GM23338 (cell line): ENCODE measurements at regions not wholly inside any gene's neighbourhood (a gene's known extent, or its start where the extent isn't known, plus 50 kb on each side); places are given as distances from the start of the nearest gene placed in this dataset.

Experiments used
- ATAC-seq: fragments of 200-7000 bp; cut with Tn5 transposase; 3 replicates; pipeline ENCODE4 v1.9.1; 2020
- DNase-seq: peaks from one replicate; pipeline ENCODE4 v3.0.0-alpha.2; 2015; ENCODE audit warnings: low spot score
- H2AFZ ChIP-seq: fragments of 200-600 bp; sonication (generic); 2 replicates; pipeline ENCODE4 v1.8.0; 2016; ENCODE audit warnings: antibody characterized with exemption, mild to moderate bottlenecking, moderate library complexity
- H3F3A ChIP-seq: fragments of 200-600 bp; sonication (generic); replicated peaks from 2 replicates; pipeline ENCODE4 v1.8.0; 2017; ENCODE audit warnings: antibody characterized with exemption, mixed run types, low read depth
- H3K27ac ChIP-seq: fragments of 200-600 bp; sonication (generic); 2 replicates; pipeline ENCODE4 v1.6.1; 2016; ENCODE audit warnings: low read depth
- H3K27me3 ChIP-seq: fragments of 200-600 bp; sonication (generic); 2 replicates; pipeline ENCODE4 v1.8.0; 2016; ENCODE audit warnings: mild to moderate bottlenecking, mixed run types, moderate library complexity; ENCODE audit not compliant: insufficient read depth
- H3K36me3 ChIP-seq: fragments of 200-600 bp; sonication (generic); 2 replicates; pipeline ENCODE4 v1.8.0; 2016; ENCODE audit warnings: mild to moderate bottlenecking; ENCODE audit not compliant: insufficient read depth
- H3K4me1 ChIP-seq: fragments of 200-600 bp; sonication (generic); 2 replicates; pipeline ENCODE4 v1.8.0; 2016; ENCODE audit warnings: mild to moderate bottlenecking, moderate library complexity; ENCODE audit not compliant: insufficient read depth
- H3K4me2 ChIP-seq: fragments of 200-600 bp; sonication (generic); 2 replicates; pipeline ENCODE4 v1.7.1; 2017; ENCODE audit warnings: mixed run types
- H3K4me3 ChIP-seq: fragments of 200-600 bp; sonication (generic); 2 replicates; pipeline ENCODE4 v1.6.1; 2016; ENCODE audit warnings: mixed run types
- H3K79me2 ChIP-seq: fragments of 200-600 bp; sonication (generic); replicated peaks from 2 replicates; pipeline ENCODE4 v1.8.0; 2017; ENCODE audit warnings: mild to moderate bottlenecking; ENCODE audit not compliant: insufficient read depth
- H3K9me2 ChIP-seq: fragments of 200-600 bp; sonication (generic); 2 replicates; pipeline ENCODE4 v1.8.0; 2017; ENCODE audit not compliant: insufficient read depth
- H4K20me1 ChIP-seq: fragments of 200-600 bp; sonication (generic); replicated peaks from 2 replicates; pipeline ENCODE4 v1.8.0; 2017; ENCODE audit warnings: mild to moderate bottlenecking; ENCODE audit not compliant: insufficient read depth
- H3K27ac Mint-ChIP-seq: 2 replicates; pipeline ENCODE4 v1.8.0; 2020; ENCODE audit warnings: inconsistent platforms, mild to moderate bottlenecking, moderate library complexity, mixed read lengths
- H3K27me3 Mint-ChIP-seq: 3 replicates; pipeline ENCODE4 v1.8.0; 2022; ENCODE audit warnings: low read depth, mild to moderate bottlenecking, moderate library complexity, mixed read lengths, inconsistent platforms; ENCODE audit not compliant: insufficient read depth, poor library complexity
- H3K36me3 Mint-ChIP-seq: 3 replicates; pipeline ENCODE4 v1.8.0; 2021; ENCODE audit warnings: low read depth, mild to moderate bottlenecking, inconsistent platforms, moderate library complexity, mixed read lengths
- H3K4me1 Mint-ChIP-seq: 3 replicates; pipeline ENCODE4 v1.8.0; 2020; ENCODE audit warnings: mild to moderate bottlenecking, inconsistent platforms, mixed read lengths
- H3K4me3 Mint-ChIP-seq: 3 replicates; pipeline ENCODE4 v1.8.0; 2021; ENCODE audit warnings: moderate library complexity, mild to moderate bottlenecking, inconsistent platforms, mixed read lengths
- H3K9me3 Mint-ChIP-seq: 3 replicates; pipeline ENCODE4 v1.8.0; 2020; ENCODE audit warnings: moderate library complexity, mild to moderate bottlenecking, inconsistent platforms, mixed read lengths
- CREB1 ChIP-seq: fragments of 250-450 bp; sonication (Bioruptor Pico); IDR thresholded peaks from 2 replicates; pipeline ENCODE4 v1.5.0; 2020; ENCODE audit warnings: low read depth, mild to moderate bottlenecking, moderate library complexity
- EZH2 ChIP-seq: fragments of 200-600 bp; sonication (generic); IDR thresholded peaks from one replicate; pipeline ENCODE4 v1.8.0; 2017; ENCODE audit warnings: antibody characterized with exemption, mild to moderate bottlenecking, low read depth; ENCODE audit not compliant: unreplicated experiment
- EZH2phosphoT487 ChIP-seq: fragments of 200-600 bp; sonication (generic); IDR thresholded peaks from one replicate; pipeline ENCODE4 v1.8.1; 2018; ENCODE audit warnings: antibody characterized with exemption; ENCODE audit not compliant: unreplicated experiment
- JUNB ChIP-seq: IDR thresholded peaks from one replicate; pipeline ENCODE4 v1.6.1; 2016; ENCODE audit warnings: antibody characterized with exemption; ENCODE audit not compliant: unreplicated experiment
- NANOG ChIP-seq: IDR thresholded peaks from 2 replicates; pipeline ENCODE4 v1.6.1; 2016; ENCODE audit warnings: antibody characterized with exemption, borderline replicate concordance
- POLR2AphosphoS5 ChIP-seq: IDR thresholded peaks from 2 replicates; pipeline ENCODE4 v1.6.1; 2016; ENCODE audit warnings: antibody characterized with exemption, low read depth
- STAT1 ChIP-seq: IDR thresholded peaks from one replicate; pipeline ENCODE4 v1.6.1; 2016; ENCODE audit warnings: antibody characterized with exemption; ENCODE audit not compliant: unreplicated experiment
- ZNF114 ChIP-seq: fragments of 250-450 bp; sonication (Bioruptor Pico); IDR thresholded peaks from 2 replicates; pipeline ENCODE4 v1.5.0; 2020; ENCODE audit warnings: mild to moderate bottlenecking, moderate library complexity
- ZNF331 ChIP-seq: fragments of 250-450 bp; sonication (Bioruptor Pico); IDR thresholded peaks from 2 replicates; pipeline ENCODE4 v1.5.0; 2020; ENCODE audit warnings: low read depth, mild to moderate bottlenecking, moderate library complexity
- TF ChIP-seq, protein P1 (sequence below): fragments of 250-450 bp; sonication (Bioruptor Pico); IDR thresholded peaks from 2 replicates; pipeline ENCODE4 v1.5.0; 2020; ENCODE audit warnings: mild to moderate bottlenecking, moderate library complexity
- TF ChIP-seq, protein P2 (sequence below), 2 experiments: fragments of 200-600 bp in 1 of 2; sonication (generic) in 1 of 2; conservative IDR thresholded peaks; 2 replicates each; pipeline versions ENCODE4 v1.5.1 to v1.6.1; 2016 to 2017; ENCODE audit warnings: antibody characterized with exemption in 2 of 2, low read depth in 2 of 2, mild to moderate bottlenecking in 2 of 2, moderate library complexity in 1 of 2
- TF ChIP-seq, protein P3 (sequence below): IDR thresholded peaks from one replicate; pipeline ENCODE4 v1.6.1; 2018; ENCODE audit warnings: antibody characterized with exemption; ENCODE audit not compliant: unreplicated experiment
- TF ChIP-seq, protein P4 (sequence below): IDR thresholded peaks from 2 replicates; pipeline ENCODE4 v1.6.1; 2016; ENCODE audit warnings: antibody characterized with exemption

DNA sequence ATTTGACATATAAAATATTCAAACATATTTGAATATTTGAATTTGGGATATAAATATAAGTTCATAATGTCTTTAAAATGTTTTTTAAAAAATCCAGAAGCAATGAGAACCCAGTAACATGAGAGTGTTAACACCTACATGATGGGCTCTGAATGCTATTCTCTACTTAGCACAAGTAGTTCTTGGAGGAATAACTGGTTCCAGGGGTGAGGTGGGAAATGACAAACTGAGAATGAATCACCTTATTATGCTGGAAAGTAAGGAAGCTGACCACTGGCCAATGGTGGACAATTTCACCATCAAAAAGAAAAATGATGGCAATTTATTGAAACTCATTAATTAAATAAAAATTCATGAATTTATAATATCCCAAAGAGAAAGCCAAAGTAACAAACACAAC, 79.6 kb upstream of the NABP1 start (continued):
- TF ChIP-seq, protein P1, sequence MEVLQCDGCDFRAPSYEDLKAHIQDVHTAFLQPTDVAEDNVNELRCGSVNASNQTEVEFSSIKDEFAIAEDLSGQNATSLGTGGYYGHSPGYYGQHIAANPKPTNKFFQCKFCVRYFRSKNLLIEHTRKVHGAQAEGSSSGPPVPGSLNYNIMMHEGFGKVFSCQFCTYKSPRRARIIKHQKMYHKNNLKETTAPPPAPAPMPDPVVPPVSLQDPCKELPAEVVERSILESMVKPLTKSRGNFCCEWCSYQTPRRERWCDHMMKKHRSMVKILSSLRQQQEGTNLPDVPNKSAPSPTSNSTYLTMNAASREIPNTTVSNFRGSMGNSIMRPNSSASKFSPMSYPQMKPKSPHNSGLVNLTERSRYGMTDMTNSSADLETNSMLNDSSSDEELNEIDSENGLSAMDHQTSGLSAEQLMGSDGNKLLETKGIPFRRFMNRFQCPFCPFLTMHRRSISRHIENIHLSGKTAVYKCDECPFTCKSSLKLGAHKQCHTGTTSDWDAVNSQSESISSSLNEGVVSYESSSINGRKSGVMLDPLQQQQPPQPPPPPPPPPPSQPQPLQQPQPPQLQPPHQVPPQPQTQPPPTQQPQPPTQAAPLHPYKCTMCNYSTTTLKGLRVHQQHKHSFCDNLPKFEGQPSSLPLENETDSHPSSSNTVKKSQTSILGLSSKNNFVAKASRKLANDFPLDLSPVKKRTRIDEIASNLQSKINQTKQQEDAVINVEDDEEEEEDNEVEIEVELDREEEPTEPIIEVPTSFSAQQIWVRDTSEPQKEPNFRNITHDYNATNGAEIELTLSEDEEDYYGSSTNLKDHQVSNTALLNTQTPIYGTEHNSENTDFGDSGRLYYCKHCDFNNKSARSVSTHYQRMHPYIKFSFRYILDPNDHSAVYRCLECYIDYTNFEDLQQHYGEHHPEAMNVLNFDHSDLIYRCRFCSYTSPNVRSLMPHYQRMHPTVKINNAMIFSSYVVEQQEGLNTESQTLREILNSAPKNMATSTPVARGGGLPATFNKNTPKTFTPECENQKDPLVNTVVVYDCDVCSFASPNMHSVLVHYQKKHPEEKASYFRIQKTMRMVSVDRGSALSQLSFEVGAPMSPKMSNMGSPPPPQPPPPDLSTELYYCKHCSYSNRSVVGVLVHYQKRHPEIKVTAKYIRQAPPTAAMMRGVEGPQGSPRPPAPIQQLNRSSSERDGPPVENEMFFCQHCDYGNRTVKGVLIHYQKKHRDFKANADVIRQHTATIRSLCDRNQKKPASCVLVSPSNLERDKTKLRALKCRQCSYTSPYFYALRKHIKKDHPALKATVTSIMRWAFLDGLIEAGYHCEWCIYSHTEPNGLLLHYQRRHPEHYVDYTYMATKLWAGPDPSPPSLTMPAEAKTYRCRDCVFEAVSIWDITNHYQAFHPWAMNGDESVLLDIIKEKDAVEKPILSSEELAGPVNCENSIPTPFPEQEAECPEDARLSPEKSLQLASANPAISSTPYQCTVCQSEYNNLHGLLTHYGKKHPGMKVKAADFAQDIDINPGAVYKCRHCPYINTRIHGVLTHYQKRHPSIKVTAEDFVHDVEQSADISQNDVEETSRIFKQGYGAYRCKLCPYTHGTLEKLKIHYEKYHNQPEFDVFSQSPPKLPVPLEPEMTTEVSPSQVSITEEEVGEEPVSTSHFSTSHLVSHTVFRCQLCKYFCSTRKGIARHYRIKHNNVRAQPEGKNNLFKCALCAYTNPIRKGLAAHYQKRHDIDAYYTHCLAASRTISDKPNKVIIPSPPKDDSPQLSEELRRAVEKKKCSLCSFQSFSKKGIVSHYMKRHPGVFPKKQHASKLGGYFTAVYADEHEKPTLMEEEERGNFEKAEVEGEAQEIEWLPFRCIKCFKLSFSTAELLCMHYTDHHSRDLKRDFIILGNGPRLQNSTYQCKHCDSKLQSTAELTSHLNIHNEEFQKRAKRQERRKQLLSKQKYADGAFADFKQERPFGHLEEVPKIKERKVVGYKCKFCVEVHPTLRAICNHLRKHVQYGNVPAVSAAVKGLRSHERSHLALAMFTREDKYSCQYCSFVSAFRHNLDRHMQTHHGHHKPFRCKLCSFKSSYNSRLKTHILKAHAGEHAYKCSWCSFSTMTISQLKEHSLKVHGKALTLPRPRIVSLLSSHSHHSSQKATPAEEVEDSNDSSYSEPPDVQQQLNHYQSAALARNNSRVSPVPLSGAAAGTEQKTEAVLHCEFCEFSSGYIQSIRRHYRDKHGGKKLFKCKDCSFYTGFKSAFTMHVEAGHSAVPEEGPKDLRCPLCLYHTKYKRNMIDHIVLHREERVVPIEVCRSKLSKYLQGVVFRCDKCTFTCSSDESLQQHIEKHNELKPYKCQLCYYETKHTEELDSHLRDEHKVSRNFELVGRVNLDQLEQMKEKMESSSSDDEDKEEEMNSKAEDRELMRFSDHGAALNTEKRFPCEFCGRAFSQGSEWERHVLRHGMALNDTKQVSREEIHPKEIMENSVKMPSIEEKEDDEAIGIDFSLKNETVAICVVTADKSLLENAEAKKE (CRISPR knock-in tag), result no peak
- TF ChIP-seq EZH2phosphoT487 (no peak), STAT1 (no peak), ZNF114 (CRISPR knock-in tag) (no peak), POLR2AphosphoS5 (no peak)
- TF ChIP-seq, protein P2, sequence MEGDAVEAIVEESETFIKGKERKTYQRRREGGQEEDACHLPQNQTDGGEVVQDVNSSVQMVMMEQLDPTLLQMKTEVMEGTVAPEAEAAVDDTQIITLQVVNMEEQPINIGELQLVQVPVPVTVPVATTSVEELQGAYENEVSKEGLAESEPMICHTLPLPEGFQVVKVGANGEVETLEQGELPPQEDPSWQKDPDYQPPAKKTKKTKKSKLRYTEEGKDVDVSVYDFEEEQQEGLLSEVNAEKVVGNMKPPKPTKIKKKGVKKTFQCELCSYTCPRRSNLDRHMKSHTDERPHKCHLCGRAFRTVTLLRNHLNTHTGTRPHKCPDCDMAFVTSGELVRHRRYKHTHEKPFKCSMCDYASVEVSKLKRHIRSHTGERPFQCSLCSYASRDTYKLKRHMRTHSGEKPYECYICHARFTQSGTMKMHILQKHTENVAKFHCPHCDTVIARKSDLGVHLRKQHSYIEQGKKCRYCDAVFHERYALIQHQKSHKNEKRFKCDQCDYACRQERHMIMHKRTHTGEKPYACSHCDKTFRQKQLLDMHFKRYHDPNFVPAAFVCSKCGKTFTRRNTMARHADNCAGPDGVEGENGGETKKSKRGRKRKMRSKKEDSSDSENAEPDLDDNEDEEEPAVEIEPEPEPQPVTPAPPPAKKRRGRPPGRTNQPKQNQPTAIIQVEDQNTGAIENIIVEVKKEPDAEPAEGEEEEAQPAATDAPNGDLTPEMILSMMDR (conservative IDR thresholded peaks at IDR 0.05; ENCODE audit: low read depth in 2 of 2), result no peak

DNA sequence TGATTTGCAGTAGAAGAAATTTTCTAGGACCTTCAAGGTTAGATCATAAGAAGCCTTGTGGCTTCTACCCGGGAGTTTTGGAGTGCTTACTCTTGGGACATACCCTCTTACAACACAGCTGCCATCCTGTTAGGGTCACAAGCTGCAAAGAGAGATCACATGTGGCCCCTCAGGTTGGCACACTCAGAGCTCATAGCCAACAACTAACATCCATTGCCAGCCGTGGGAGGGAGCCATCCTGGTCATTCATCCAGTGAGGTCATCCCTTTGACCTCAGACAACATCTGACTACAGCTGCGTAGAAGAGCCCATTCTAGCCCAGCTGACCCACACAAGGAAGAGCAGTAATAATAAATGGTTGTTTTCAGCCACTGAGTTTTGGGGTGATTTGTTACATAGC, 76.9 kb upstream of the NABP1 start:
- no peaks in the 10 kb centered on the region for H3K27me3 ChIP-seq
- Mint-ChIP-seq H3K27ac (no peak overlapping the region), H3K27me3 (no peaks in the 10 kb centered on the region), H3K9me3 (no peaks in the 10 kb centered on the region), H3K36me3 (no peaks in the 10 kb centered on the region), H3K4me1 (no peaks in the 10 kb centered on the region), H3K4me3 (no peak overlapping the region)
- H4K20me1 ChIP-seq, result no peaks in the 10 kb centered on the region
- no peaks in the 10 kb centered on the region for H3K79me2 ChIP-seq
- H3K4me1 ChIP-seq, result no peaks in the 10 kb centered on the region
- no peak overlapping the region for H3K27ac ChIP-seq
- H3K9me2 ChIP-seq, result no peaks in the 10 kb centered on the region
- H3K4me2 ChIP-seq, result no peak overlapping the region
- no peak overlapping the region for H2AFZ ChIP-seq
- ATAC-seq (no peak), DNase-seq (no peak)
- no peaks in the 10 kb centered on the region for H3F3A ChIP-seq
- no peaks in the 10 kb centered on the region for H3K36me3 ChIP-seq
- no peak overlapping the region for H3K4me3 ChIP-seq
- TF ChIP-seq, protein P3, sequence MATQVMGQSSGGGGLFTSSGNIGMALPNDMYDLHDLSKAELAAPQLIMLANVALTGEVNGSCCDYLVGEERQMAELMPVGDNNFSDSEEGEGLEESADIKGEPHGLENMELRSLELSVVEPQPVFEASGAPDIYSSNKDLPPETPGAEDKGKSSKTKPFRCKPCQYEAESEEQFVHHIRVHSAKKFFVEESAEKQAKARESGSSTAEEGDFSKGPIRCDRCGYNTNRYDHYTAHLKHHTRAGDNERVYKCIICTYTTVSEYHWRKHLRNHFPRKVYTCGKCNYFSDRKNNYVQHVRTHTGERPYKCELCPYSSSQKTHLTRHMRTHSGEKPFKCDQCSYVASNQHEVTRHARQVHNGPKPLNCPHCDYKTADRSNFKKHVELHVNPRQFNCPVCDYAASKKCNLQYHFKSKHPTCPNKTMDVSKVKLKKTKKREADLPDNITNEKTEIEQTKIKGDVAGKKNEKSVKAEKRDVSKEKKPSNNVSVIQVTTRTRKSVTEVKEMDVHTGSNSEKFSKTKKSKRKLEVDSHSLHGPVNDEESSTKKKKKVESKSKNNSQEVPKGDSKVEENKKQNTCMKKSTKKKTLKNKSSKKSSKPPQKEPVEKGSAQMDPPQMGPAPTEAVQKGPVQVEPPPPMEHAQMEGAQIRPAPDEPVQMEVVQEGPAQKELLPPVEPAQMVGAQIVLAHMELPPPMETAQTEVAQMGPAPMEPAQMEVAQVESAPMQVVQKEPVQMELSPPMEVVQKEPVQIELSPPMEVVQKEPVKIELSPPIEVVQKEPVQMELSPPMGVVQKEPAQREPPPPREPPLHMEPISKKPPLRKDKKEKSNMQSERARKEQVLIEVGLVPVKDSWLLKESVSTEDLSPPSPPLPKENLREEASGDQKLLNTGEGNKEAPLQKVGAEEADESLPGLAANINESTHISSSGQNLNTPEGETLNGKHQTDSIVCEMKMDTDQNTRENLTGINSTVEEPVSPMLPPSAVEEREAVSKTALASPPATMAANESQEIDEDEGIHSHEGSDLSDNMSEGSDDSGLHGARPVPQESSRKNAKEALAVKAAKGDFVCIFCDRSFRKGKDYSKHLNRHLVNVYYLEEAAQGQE, result no peak
- no peak for TF ChIP-seq ZNF114 (CRISPR knock-in tag)
- TF ChIP-seq, protein P4, sequence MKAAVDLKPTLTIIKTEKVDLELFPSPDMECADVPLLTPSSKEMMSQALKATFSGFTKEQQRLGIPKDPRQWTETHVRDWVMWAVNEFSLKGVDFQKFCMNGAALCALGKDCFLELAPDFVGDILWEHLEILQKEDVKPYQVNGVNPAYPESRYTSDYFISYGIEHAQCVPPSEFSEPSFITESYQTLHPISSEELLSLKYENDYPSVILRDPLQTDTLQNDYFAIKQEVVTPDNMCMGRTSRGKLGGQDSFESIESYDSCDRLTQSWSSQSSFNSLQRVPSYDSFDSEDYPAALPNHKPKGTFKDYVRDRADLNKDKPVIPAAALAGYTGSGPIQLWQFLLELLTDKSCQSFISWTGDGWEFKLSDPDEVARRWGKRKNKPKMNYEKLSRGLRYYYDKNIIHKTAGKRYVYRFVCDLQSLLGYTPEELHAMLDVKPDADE, result no peak
- TF ChIP-seq EZH2phosphoT487, result no peak
- no peak for TF ChIP-seq EZH2
- no peak for TF ChIP-seq CREB1 (CRISPR knock-in tag)
- TF ChIP-seq ZNF331 (CRISPR knock-in tag), result no peak
- TF ChIP-seq JUNB, result no peak
- TF ChIP-seq STAT1, result no peak
- no peak for TF ChIP-seq POLR2AphosphoS5
- TF ChIP-seq NANOG, result no peak
